GM23338 (cell line): ENCODE measurements at regions not wholly inside any gene's neighbourhood (a gene's known extent, or its start where the extent isn't known, plus 50 kb on each side); places are given as distances from the start of the nearest gene placed in this dataset.

Experiments
- ATAC-seq: fragments of 200-7000 bp; cut with Tn5 transposase; 3 replicates; pipeline ENCODE4 v1.9.1; 2020
- DNase-seq: peaks from one replicate; pipeline ENCODE4 v3.0.0-alpha.2; 2015; ENCODE audit warnings: low spot score
- H2AFZ ChIP-seq: fragments of 200-600 bp; sonication (generic); 2 replicates; pipeline ENCODE4 v1.8.0; 2016; ENCODE audit warnings: antibody characterized with exemption, mild to moderate bottlenecking, moderate library complexity
- H3F3A ChIP-seq: fragments of 200-600 bp; sonication (generic); replicated peaks from 2 replicates; pipeline ENCODE4 v1.8.0; 2017; ENCODE audit warnings: antibody characterized with exemption, mixed run types, low read depth
- H3K27ac ChIP-seq: fragments of 200-600 bp; sonication (generic); 2 replicates; pipeline ENCODE4 v1.6.1; 2016; ENCODE audit warnings: low read depth
- H3K27me3 ChIP-seq: fragments of 200-600 bp; sonication (generic); 2 replicates; pipeline ENCODE4 v1.8.0; 2016; ENCODE audit warnings: mild to moderate bottlenecking, mixed run types, moderate library complexity; ENCODE audit not compliant: insufficient read depth
- H3K36me3 ChIP-seq: fragments of 200-600 bp; sonication (generic); 2 replicates; pipeline ENCODE4 v1.8.0; 2016; ENCODE audit warnings: mild to moderate bottlenecking; ENCODE audit not compliant: insufficient read depth
- H3K4me1 ChIP-seq: fragments of 200-600 bp; sonication (generic); 2 replicates; pipeline ENCODE4 v1.8.0; 2016; ENCODE audit warnings: mild to moderate bottlenecking, moderate library complexity; ENCODE audit not compliant: insufficient read depth
- H3K4me2 ChIP-seq: fragments of 200-600 bp; sonication (generic); 2 replicates; pipeline ENCODE4 v1.7.1; 2017; ENCODE audit warnings: mixed run types
- H3K4me3 ChIP-seq: fragments of 200-600 bp; sonication (generic); 2 replicates; pipeline ENCODE4 v1.6.1; 2016; ENCODE audit warnings: mixed run types
- H3K79me2 ChIP-seq: fragments of 200-600 bp; sonication (generic); replicated peaks from 2 replicates; pipeline ENCODE4 v1.8.0; 2017; ENCODE audit warnings: mild to moderate bottlenecking; ENCODE audit not compliant: insufficient read depth
- H3K9me2 ChIP-seq: fragments of 200-600 bp; sonication (generic); 2 replicates; pipeline ENCODE4 v1.8.0; 2017; ENCODE audit not compliant: insufficient read depth
- H4K20me1 ChIP-seq: fragments of 200-600 bp; sonication (generic); replicated peaks from 2 replicates; pipeline ENCODE4 v1.8.0; 2017; ENCODE audit warnings: mild to moderate bottlenecking; ENCODE audit not compliant: insufficient read depth
- H3K27ac Mint-ChIP-seq: 2 replicates; pipeline ENCODE4 v1.8.0; 2020; ENCODE audit warnings: inconsistent platforms, mild to moderate bottlenecking, moderate library complexity, mixed read lengths
- H3K27me3 Mint-ChIP-seq: 3 replicates; pipeline ENCODE4 v1.8.0; 2022; ENCODE audit warnings: low read depth, mild to moderate bottlenecking, moderate library complexity, mixed read lengths, inconsistent platforms; ENCODE audit not compliant: insufficient read depth, poor library complexity
- H3K36me3 Mint-ChIP-seq: 3 replicates; pipeline ENCODE4 v1.8.0; 2021; ENCODE audit warnings: low read depth, mild to moderate bottlenecking, inconsistent platforms, moderate library complexity, mixed read lengths
- H3K4me1 Mint-ChIP-seq: 3 replicates; pipeline ENCODE4 v1.8.0; 2020; ENCODE audit warnings: mild to moderate bottlenecking, inconsistent platforms, mixed read lengths
- H3K4me3 Mint-ChIP-seq: 3 replicates; pipeline ENCODE4 v1.8.0; 2021; ENCODE audit warnings: moderate library complexity, mild to moderate bottlenecking, inconsistent platforms, mixed read lengths
- H3K9me3 Mint-ChIP-seq: 3 replicates; pipeline ENCODE4 v1.8.0; 2020; ENCODE audit warnings: moderate library complexity, mild to moderate bottlenecking, inconsistent platforms, mixed read lengths
- CREB1 ChIP-seq: fragments of 250-450 bp; sonication (Bioruptor Pico); IDR thresholded peaks from 2 replicates; pipeline ENCODE4 v1.5.0; 2020; ENCODE audit warnings: low read depth, mild to moderate bottlenecking, moderate library complexity
- CTCF ChIP-seq, 2 experiments: fragments of 200-600 bp in 1 of 2; sonication (generic) in 1 of 2; conservative IDR thresholded peaks; 2 replicates each; pipeline versions ENCODE4 v1.5.1 to v1.6.1; 2016 to 2017; ENCODE audit warnings: antibody characterized with exemption in 2 of 2, low read depth in 2 of 2, mild to moderate bottlenecking in 2 of 2, moderate library complexity in 1 of 2
- ETS1 ChIP-seq: IDR thresholded peaks from 2 replicates; pipeline ENCODE4 v1.6.1; 2016; ENCODE audit warnings: antibody characterized with exemption
- EZH2 ChIP-seq: fragments of 200-600 bp; sonication (generic); IDR thresholded peaks from one replicate; pipeline ENCODE4 v1.8.0; 2017; ENCODE audit warnings: antibody characterized with exemption, mild to moderate bottlenecking, low read depth; ENCODE audit not compliant: unreplicated experiment
- EZH2phosphoT487 ChIP-seq: fragments of 200-600 bp; sonication (generic); IDR thresholded peaks from one replicate; pipeline ENCODE4 v1.8.1; 2018; ENCODE audit warnings: antibody characterized with exemption; ENCODE audit not compliant: unreplicated experiment
- JUNB ChIP-seq: IDR thresholded peaks from one replicate; pipeline ENCODE4 v1.6.1; 2016; ENCODE audit warnings: antibody characterized with exemption; ENCODE audit not compliant: unreplicated experiment
- NANOG ChIP-seq: IDR thresholded peaks from 2 replicates; pipeline ENCODE4 v1.6.1; 2016; ENCODE audit warnings: antibody characterized with exemption, borderline replicate concordance
- POLR2AphosphoS5 ChIP-seq: IDR thresholded peaks from 2 replicates; pipeline ENCODE4 v1.6.1; 2016; ENCODE audit warnings: antibody characterized with exemption, low read depth
- STAT1 ChIP-seq: IDR thresholded peaks from one replicate; pipeline ENCODE4 v1.6.1; 2016; ENCODE audit warnings: antibody characterized with exemption; ENCODE audit not compliant: unreplicated experiment
- ZNF114 ChIP-seq: fragments of 250-450 bp; sonication (Bioruptor Pico); IDR thresholded peaks from 2 replicates; pipeline ENCODE4 v1.5.0; 2020; ENCODE audit warnings: mild to moderate bottlenecking, moderate library complexity
- ZNF331 ChIP-seq: fragments of 250-450 bp; sonication (Bioruptor Pico); IDR thresholded peaks from 2 replicates; pipeline ENCODE4 v1.5.0; 2020; ENCODE audit warnings: low read depth, mild to moderate bottlenecking, moderate library complexity
- ZNF462 ChIP-seq: fragments of 250-450 bp; sonication (Bioruptor Pico); IDR thresholded peaks from 2 replicates; pipeline ENCODE4 v1.5.0; 2020; ENCODE audit warnings: mild to moderate bottlenecking, moderate library complexity
- TF ChIP-seq, protein P1 (sequence below): IDR thresholded peaks from one replicate; pipeline ENCODE4 v1.6.1; 2018; ENCODE audit warnings: antibody characterized with exemption; ENCODE audit not compliant: unreplicated experiment

DNA sequence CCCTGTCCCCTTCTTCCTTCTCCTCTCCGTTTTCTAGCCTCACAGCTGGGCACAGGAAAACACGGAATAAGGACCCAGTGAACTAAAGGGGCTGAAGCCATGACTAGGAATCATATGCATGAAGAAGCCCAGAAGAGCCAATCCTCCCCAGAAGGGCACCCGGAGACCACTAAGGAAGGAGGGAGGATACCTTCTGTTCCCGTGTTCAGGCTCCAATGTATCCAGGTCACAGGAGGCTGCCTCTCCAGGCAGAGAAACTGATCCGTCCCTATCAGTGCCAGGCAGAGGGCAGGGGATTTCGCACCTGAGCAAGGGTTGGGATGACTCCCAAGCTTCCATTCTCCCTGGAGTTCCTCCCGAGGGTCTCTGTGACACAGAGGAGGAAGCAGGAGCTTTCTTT lies 246.6 kb downstream of the SNX10 start:
- no peak overlapping the region for H3K4me3 Mint-ChIP-seq
- Histone ChIP-seq H3K9me2 (no peaks in the 10 kb centered on the region), H4K20me1 (no peaks in the 10 kb centered on the region), H3K4me2 (no peak overlapping the region), H3K4me3 (no peak overlapping the region), H3K79me2 (no peaks in the 10 kb centered on the region), H3K36me3 (no peaks in the 10 kb centered on the region), H2AFZ (peak overlapping the region; percentile 70; the same call in 1 of the 2 replicates), H3F3A (no peaks in the 10 kb centered on the region), H3K27ac (no peak overlapping the region), H3K27me3 (no peaks in the 10 kb centered on the region), H3K4me1 (no peaks in the 10 kb centered on the region)
- H3K36me3 Mint-ChIP-seq: no peaks in the 10 kb centered on the region
- peaks cover 7% of the 10 kb centered on the region for H3K27me3 Mint-ChIP-seq
- H3K4me1 Mint-ChIP-seq: no peaks in the 10 kb centered on the region
- no peak overlapping the region for H3K27ac Mint-ChIP-seq
- ATAC-seq (no peak), DNase-seq (no peak)
- no peaks in the 10 kb centered on the region for H3K9me3 Mint-ChIP-seq
- TF ChIP-seq, protein P1, sequence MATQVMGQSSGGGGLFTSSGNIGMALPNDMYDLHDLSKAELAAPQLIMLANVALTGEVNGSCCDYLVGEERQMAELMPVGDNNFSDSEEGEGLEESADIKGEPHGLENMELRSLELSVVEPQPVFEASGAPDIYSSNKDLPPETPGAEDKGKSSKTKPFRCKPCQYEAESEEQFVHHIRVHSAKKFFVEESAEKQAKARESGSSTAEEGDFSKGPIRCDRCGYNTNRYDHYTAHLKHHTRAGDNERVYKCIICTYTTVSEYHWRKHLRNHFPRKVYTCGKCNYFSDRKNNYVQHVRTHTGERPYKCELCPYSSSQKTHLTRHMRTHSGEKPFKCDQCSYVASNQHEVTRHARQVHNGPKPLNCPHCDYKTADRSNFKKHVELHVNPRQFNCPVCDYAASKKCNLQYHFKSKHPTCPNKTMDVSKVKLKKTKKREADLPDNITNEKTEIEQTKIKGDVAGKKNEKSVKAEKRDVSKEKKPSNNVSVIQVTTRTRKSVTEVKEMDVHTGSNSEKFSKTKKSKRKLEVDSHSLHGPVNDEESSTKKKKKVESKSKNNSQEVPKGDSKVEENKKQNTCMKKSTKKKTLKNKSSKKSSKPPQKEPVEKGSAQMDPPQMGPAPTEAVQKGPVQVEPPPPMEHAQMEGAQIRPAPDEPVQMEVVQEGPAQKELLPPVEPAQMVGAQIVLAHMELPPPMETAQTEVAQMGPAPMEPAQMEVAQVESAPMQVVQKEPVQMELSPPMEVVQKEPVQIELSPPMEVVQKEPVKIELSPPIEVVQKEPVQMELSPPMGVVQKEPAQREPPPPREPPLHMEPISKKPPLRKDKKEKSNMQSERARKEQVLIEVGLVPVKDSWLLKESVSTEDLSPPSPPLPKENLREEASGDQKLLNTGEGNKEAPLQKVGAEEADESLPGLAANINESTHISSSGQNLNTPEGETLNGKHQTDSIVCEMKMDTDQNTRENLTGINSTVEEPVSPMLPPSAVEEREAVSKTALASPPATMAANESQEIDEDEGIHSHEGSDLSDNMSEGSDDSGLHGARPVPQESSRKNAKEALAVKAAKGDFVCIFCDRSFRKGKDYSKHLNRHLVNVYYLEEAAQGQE: no peak
- TF ChIP-seq ZNF462 (no peak), STAT1 (no peak), ETS1 (no peak), EZH2 (no peak), CREB1 (CRISPR knock-in tag) (no peak), ZNF331 (CRISPR knock-in tag) (no peak), EZH2phosphoT487 (no peak), POLR2AphosphoS5 (no peak), ZNF114 (CRISPR knock-in tag) (no peak), CTCF (conservative IDR thresholded peaks at IDR 0.05; ENCODE audit: low read depth in 2 of 2) (no peak), JUNB (no peak), NANOG (no peak)
